Natural killer cell treated with Interleukin-12 subunit alpha and Interleukin-12 subunit beta and Interleukin-15 and Interleukin-18, amount 100 ng/mL, for 72 hours (primary cell): ENCODE measurements at regions not wholly inside any gene's neighbourhood (a gene's known extent, or its start where the extent isn't known, plus 50 kb on each side); places are given as distances from the start of the nearest gene placed in this dataset.
"Not testable (repeated sequence)": the region's sequence is repeated elsewhere in the genome, so short reads cannot be mapped to it uniquely, and the experiment has no call there.

Experiments
- ATAC-seq, 2 donors: fragments of 150-1000 bp; cut with Tn5 transposase in 1 of 2; sonication (Bioruptor Pico), chemical (Tn5 transposase) in 1 of 2; 2 replicates each; pipeline ENCODE4 v1.10.0; 2021
- DNase-seq: peaks from one replicate; pipeline ENCODE4 v3.0.0; 2022; ENCODE audit warnings: low spot score
- H3K27ac Mint-ChIP-seq, 2 donors: 1 replicate in 1 of 2; 2 replicates in 1 of 2; pipeline ENCODE4 v1.8.0; 2022; ENCODE audit warnings: mixed read lengths in 2 of 2, mild to moderate bottlenecking in 1 of 2, moderate library complexity in 1 of 2
- H3K27me3 Mint-ChIP-seq, 2 donors: 1 replicate in 1 of 2; 2 replicates in 1 of 2; pipeline ENCODE4 v1.8.0; 2022; ENCODE audit warnings: mixed read lengths in 2 of 2
- H3K36me3 Mint-ChIP-seq: one replicate; pipeline ENCODE4 v1.8.0; 2022; ENCODE audit warnings: mixed read lengths
- H3K4me1 Mint-ChIP-seq, 2 donors: 1 replicate in 1 of 2; 2 replicates in 1 of 2; pipeline ENCODE4 v1.8.0; 2022; ENCODE audit warnings: low read depth in 2 of 2, mixed read lengths in 2 of 2, mild to moderate bottlenecking in 1 of 2
- H3K4me3 Mint-ChIP-seq: one replicate; pipeline ENCODE4 v1.8.0; 2022; ENCODE audit warnings: mixed read lengths
- H3K9me3 Mint-ChIP-seq: 2 replicates; pipeline ENCODE4 v1.8.0; 2022; ENCODE audit warnings: mixed read lengths

GRCh38 chr4:111961026-111961425, 184.2 kb upstream of the FAM241A start:
- H3K9me3 Mint-ChIP-seq, H3K27me3 Mint-ChIP-seq, DNase-seq, ATAC-seq, H3K4me1 Mint-ChIP-seq, H3K36me3 Mint-ChIP-seq, H3K4me3 Mint-ChIP-seq, H3K27ac Mint-ChIP-seq: not testable (repeated sequence)

GRCh38 chr4:111961809-111962208, 183.4 kb upstream of the FAM241A start:
- no peaks in the 10 kb centered on the region for H3K4me1 Mint-ChIP-seq
- ATAC-seq (no peak), DNase-seq (no peak)
- peaks cover 3% of the 10 kb centered on the region for H3K9me3 Mint-ChIP-seq
- no peaks in the 10 kb centered on the region for H3K36me3 Mint-ChIP-seq
- H3K27me3 Mint-ChIP-seq, result no peaks in the 10 kb centered on the region
- H3K27ac Mint-ChIP-seq, result no peak overlapping the region
- no peak overlapping the region for H3K4me3 Mint-ChIP-seq

- no peak overlapping the region for H3K27ac Mint-ChIP-seq
- no peak overlapping the region for H3K4me3 Mint-ChIP-seq
- peaks cover 3% of the 10 kb centered on the region for H3K9me3 Mint-ChIP-seq
- H3K36me3 Mint-ChIP-seq, result no peaks in the 10 kb centered on the region
- no peaks in the 10 kb centered on the region for H3K27me3 Mint-ChIP-seq
- DNase-seq, result no peak
- no peaks in the 10 kb centered on the region for H3K4me1 Mint-ChIP-seq
- no peak for ATAC-seq
Measured at GRCh38 chr4:111963158-111963700, 182.0 kb upstream of the FAM241A start.

- DNase-seq (no peak), ATAC-seq (no peak)
- Mint-ChIP-seq H3K27me3 (no peaks in the 10 kb centered on the region), H3K4me1 (no peaks in the 10 kb centered on the region), H3K9me3 (peaks cover 8% of the 10 kb centered on the region), H3K36me3 (no peaks in the 10 kb centered on the region), H3K4me3 (no peak overlapping the region), H3K27ac (no peak overlapping the region)
Measured at GRCh38 chr4:111977419-111977965, 167.8 kb upstream of the FAM241A start.

GRCh38 chr4:111979921-111980320, 165.3 kb upstream of the FAM241A start:
- Mint-ChIP-seq H3K9me3 (peaks cover 5% of the 10 kb centered on the region), H3K36me3 (no peaks in the 10 kb centered on the region), H3K27ac (no peak overlapping the region), H3K27me3 (peaks cover 0 to 4% of the 10 kb centered on the region in 2 donors), H3K4me3 (no peak overlapping the region), H3K4me1 (no peaks in the 10 kb centered on the region)
- DNase-seq, result no peak
- no peak for ATAC-seq

GRCh38 chr4:111982089-111982488, 163.2 kb upstream of the FAM241A start:
- H3K36me3 Mint-ChIP-seq, result no peaks in the 10 kb centered on the region
- H3K4me1 Mint-ChIP-seq, result no peaks in the 10 kb centered on the region

GRCh38 chr4:111984169-111984819, 161.0 kb upstream of the FAM241A start:
- H3K4me1 Mint-ChIP-seq, result no peaks in the 10 kb centered on the region
- H3K27ac Mint-ChIP-seq, result no peak overlapping the region
- H3K9me3 Mint-ChIP-seq, result no peaks in the 10 kb centered on the region
- H3K27me3 Mint-ChIP-seq, result peaks cover 6 to 8% of the 10 kb centered on the region in 2 donors
- no peaks in the 10 kb centered on the region for H3K36me3 Mint-ChIP-seq
- DNase-seq (no peak), ATAC-seq (no peak)
- no peak overlapping the region for H3K4me3 Mint-ChIP-seq

More at GRCh38 chr4:111982089-111982488, 163.2 kb upstream of the FAM241A start:
- no peak overlapping the region for H3K27ac Mint-ChIP-seq
- DNase-seq (no peak), ATAC-seq (no peak)
- peaks cover 4 to 6% of the 10 kb centered on the region in 2 donors for H3K27me3 Mint-ChIP-seq
- no peak overlapping the region for H3K4me3 Mint-ChIP-seq
- H3K9me3 Mint-ChIP-seq, result no peaks in the 10 kb centered on the region

GRCh38 chr4:111985426-111985825, 159.8 kb upstream of the FAM241A start:
- Mint-ChIP-seq H3K27me3 (peaks cover 6 to 8% of the 10 kb centered on the region in 2 donors), H3K4me1 (no peaks in the 10 kb centered on the region), H3K36me3 (no peaks in the 10 kb centered on the region), H3K9me3 (no peaks in the 10 kb centered on the region), H3K27ac (no peak overlapping the region), H3K4me3 (no peak overlapping the region)
- DNase-seq (no peak), ATAC-seq (no peak)

GRCh38 chr4:111986095-111986494, 159.2 kb upstream of the FAM241A start:
- no peaks in the 10 kb centered on the region for H3K4me1 Mint-ChIP-seq
- no peaks in the 10 kb centered on the region for H3K9me3 Mint-ChIP-seq
- H3K27me3 Mint-ChIP-seq, result peaks cover 6 to 8% of the 10 kb centered on the region in 2 donors
- H3K27ac Mint-ChIP-seq, result no peak overlapping the region
- no peaks in the 10 kb centered on the region for H3K36me3 Mint-ChIP-seq
- DNase-seq (no peak), ATAC-seq (no peak)
- H3K4me3 Mint-ChIP-seq, result no peak overlapping the region

GRCh38 chr4:111988514-111988913, 156.7 kb upstream of the FAM241A start:
- no peak overlapping the region for H3K27ac Mint-ChIP-seq
- peaks cover 10 to 16% of the 10 kb centered on the region in 2 donors for H3K27me3 Mint-ChIP-seq
- no peaks in the 10 kb centered on the region for H3K9me3 Mint-ChIP-seq
- ATAC-seq, result no peak
- no peak overlapping the region for H3K4me3 Mint-ChIP-seq
- no peaks in the 10 kb centered on the region for H3K4me1 Mint-ChIP-seq
- DNase-seq, result no peak
- H3K36me3 Mint-ChIP-seq, result no peaks in the 10 kb centered on the region

GRCh38 chr4:111989817-111990216, 155.4 kb upstream of the FAM241A start:
- Mint-ChIP-seq H3K4me1 (no peaks in the 10 kb centered on the region), H3K27me3 (peaks cover 7 to 16% of the 10 kb centered on the region in 2 donors), H3K27ac (no peak overlapping the region), H3K9me3 (no peaks in the 10 kb centered on the region), H3K36me3 (no peaks in the 10 kb centered on the region), H3K4me3 (no peak overlapping the region)
- ATAC-seq, result no peak
- DNase-seq, result no peak

- Mint-ChIP-seq H3K27ac (no peak overlapping the region), H3K4me1 (no peaks in the 10 kb centered on the region), H3K27me3 (peaks cover 4 to 16% of the 10 kb centered on the region in 2 donors), H3K4me3 (no peak overlapping the region), H3K36me3 (no peaks in the 10 kb centered on the region), H3K9me3 (no peaks in the 10 kb centered on the region)
- DNase-seq (no peak), ATAC-seq (no peak)
Measured at GRCh38 chr4:111991163-111991562, 154.1 kb upstream of the FAM241A start.

GRCh38 chr4:111991797-111992196, 153.5 kb upstream of the FAM241A start:
- Mint-ChIP-seq H3K4me3 (no peak overlapping the region), H3K36me3 (no peaks in the 10 kb centered on the region), H3K27me3 (peaks cover 4 to 14% of the 10 kb centered on the region in 2 donors), H3K4me1 (no peaks in the 10 kb centered on the region), H3K9me3 (no peaks in the 10 kb centered on the region), H3K27ac (no peak overlapping the region)
- no peak for DNase-seq
- no peak for ATAC-seq

GRCh38 chr4:111992351-111993168, 152.7 kb upstream of the FAM241A start:
- Mint-ChIP-seq H3K36me3 (no peaks in the 10 kb centered on the region), H3K4me1 (no peaks in the 10 kb centered on the region), H3K9me3 (no peaks in the 10 kb centered on the region), H3K27me3 (peaks cover 4 to 8% of the 10 kb centered on the region in 2 donors), H3K4me3 (no peak overlapping the region), H3K27ac (no peak overlapping the region)
- DNase-seq, result no peak
- ATAC-seq, result no peak
